GM18873 (cell line): ENCODE measurements at regions not wholly inside any gene's neighbourhood (a gene's known extent, or its start where the extent isn't known, plus 50 kb on each side); places are given as distances from the start of the nearest gene placed in this dataset.

Experiments used
- ATAC-seq: cut with Tn5 transposase; IDR thresholded peaks from one replicate; pipeline ENCODE4 v1.9.1; 2021; ENCODE audit warnings: mild to moderate bottlenecking, moderate library complexity, moderate number of reproducible peaks; ENCODE audit not compliant: unreplicated experiment, low FRiP score

- no peak for ATAC-seq
These were observed 50.1 kb upstream of the RGS18 start for GRCh38 chr1:192108161-192108560.
